GM12892 (cell line): ENCODE measurements at regions not wholly inside any gene's neighbourhood (a gene's known extent, or its start where the extent isn't known, plus 50 kb on each side); places are given as distances from the start of the nearest gene placed in this dataset.

Experiments used
- POLR2A ChIP-seq: IDR thresholded peaks from 2 replicates; pipeline ENCODE4 v1.6.1; 2011; ENCODE audit warnings: low read depth, low read length, control low read depth
- POLR2AphosphoS5 ChIP-seq: IDR thresholded peaks from 2 replicates; pipeline ENCODE4 v1.6.1; 2011; ENCODE audit warnings: low read depth, low read length, control low read depth
- TAF1 ChIP-seq: IDR thresholded peaks from 2 replicates; pipeline ENCODE4 v1.6.1; 2011; ENCODE audit warnings: low read depth, mild to moderate bottlenecking, control low read depth, low read length, borderline replicate concordance

DNA sequence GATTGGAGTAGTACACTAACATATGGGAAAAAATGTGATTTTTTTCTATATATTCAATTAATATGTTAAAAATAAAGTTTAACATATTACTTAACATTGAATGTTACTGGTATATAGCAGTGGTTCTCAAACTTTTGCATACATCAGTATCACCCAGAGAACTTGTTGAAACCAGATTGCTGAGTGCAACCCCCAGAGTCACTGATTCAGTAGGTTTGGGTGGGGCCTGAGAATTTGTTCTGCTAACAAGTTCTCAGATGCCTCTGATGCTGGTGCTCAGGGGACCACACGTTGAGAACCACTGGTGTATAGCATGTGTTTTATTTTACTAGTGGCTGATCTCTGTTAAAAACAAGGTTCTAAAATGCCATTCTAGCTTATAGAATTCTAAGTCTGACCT is 161.9 kb downstream of the HHIPL2 start:
- no peak for TF ChIP-seq POLR2A
- no peak for TF ChIP-seq POLR2AphosphoS5
- TF ChIP-seq TAF1, result no peak
